HepG2 (cell line): ENCODE measurements at regions not wholly inside any gene's neighbourhood (a gene's known extent, or its start where the extent isn't known, plus 50 kb on each side); places are given as distances from the start of the nearest gene placed in this dataset.

Source experiments
- ARNTL ChIP-seq: sonication (generic); formaldehyde crosslinking; IDR thresholded peaks from 2 replicates; pipeline ENCODE4 v1.4.0; 2020; ENCODE audit warnings: mild to moderate bottlenecking, missing genetic modification reagents
- ATM ChIP-seq: fragments of 450-650 bp; IDR thresholded peaks from 2 replicates; pipeline ENCODE4 v1.7.1; 2017; ENCODE audit warnings: mild to moderate bottlenecking, borderline replicate concordance
- CC2D1A ChIP-seq: sonication (generic); formaldehyde crosslinking; IDR thresholded peaks from 2 replicates; pipeline ENCODE4 v1.8.1; 2023; ENCODE audit warnings: mild to moderate bottlenecking, missing genetic modification reagents
- FOXK2 ChIP-seq: fragments of 450-650 bp; IDR thresholded peaks from 2 replicates; pipeline ENCODE4 v1.6.1; 2016
- HMG20B ChIP-seq: conservative IDR thresholded peaks from 2 replicates; pipeline ENCODE4 v1.6.1; 2016; ENCODE audit warnings: missing genetic modification reagents, missing compliant biosample characterization
- KLF6 ChIP-seq: IDR thresholded peaks from 2 replicates; pipeline ENCODE4 v1.8.0; 2016; ENCODE audit warnings: missing biosample characterization, missing genetic modification reagents
- MED1 ChIP-seq: sonication (generic); formaldehyde crosslinking; IDR thresholded peaks from 2 replicates; pipeline ENCODE4 v1.4.0; 2020; ENCODE audit warnings: missing genetic modification reagents
- NRL ChIP-seq: sonication (generic); formaldehyde crosslinking; IDR thresholded peaks from 2 replicates; pipeline ENCODE4 v1.5.0; 2020; ENCODE audit warnings: missing genetic modification reagents, mild to moderate bottlenecking, moderate library complexity, borderline replicate concordance
- REXO4 ChIP-seq: sonication (generic); formaldehyde crosslinking; IDR thresholded peaks from 2 replicates; pipeline ENCODE4 v1.8.0; 2022; ENCODE audit warnings: missing genetic modification reagents, mild to moderate bottlenecking, borderline replicate concordance
- RXRA ChIP-seq: sonication (generic); formaldehyde crosslinking; IDR thresholded peaks from 2 replicates; pipeline ENCODE4 v1.5.1; 2020; ENCODE audit warnings: missing genetic modification reagents
- SALL2 ChIP-seq: sonication (generic); formaldehyde crosslinking; IDR thresholded peaks from 2 replicates; pipeline ENCODE4 v1.8.1; 2023; ENCODE audit warnings: mild to moderate bottlenecking, missing genetic modification reagents, inconsistent platforms
- SP140L ChIP-seq: sonication (generic); formaldehyde crosslinking; IDR thresholded peaks from 2 replicates; pipeline ENCODE4 v1.4.0; 2020; ENCODE audit warnings: missing genetic modification reagents, borderline replicate concordance
- TCF12 ChIP-seq, 2 experiments: fragments of 450-650 bp in 1 of 2; sonication (generic) in 1 of 2; formaldehyde crosslinking in 1 of 2; IDR thresholded peaks; 2 replicates each; pipeline versions ENCODE4 v1.6.1 to v1.8.0; 2017 to 2022; ENCODE audit warnings: antibody characterized with exemption in 1 of 2, mild to moderate bottlenecking in 1 of 2, missing genetic modification reagents in 1 of 2, moderate library complexity in 1 of 2
- WIZ ChIP-seq: sonication (generic); formaldehyde crosslinking; IDR thresholded peaks from 2 replicates; pipeline ENCODE4 v1.5.1; 2020; ENCODE audit warnings: mild to moderate bottlenecking, missing genetic modification reagents
- ZBTB7B ChIP-seq: sonication (generic); formaldehyde crosslinking; IDR thresholded peaks from 2 replicates; pipeline ENCODE4 v1.4.0; 2020; ENCODE audit warnings: missing genetic modification reagents
- ZNF24 ChIP-seq: fragments of 450-650 bp; IDR thresholded peaks from 2 replicates; pipeline ENCODE4 v1.6.1; 2017; ENCODE audit warnings: antibody characterized with exemption, mild to moderate bottlenecking
- ZNF260 ChIP-seq: sonication (generic); formaldehyde crosslinking; IDR thresholded peaks from 2 replicates; pipeline ENCODE4 v1.4.0; 2020; ENCODE audit warnings: missing genetic modification reagents, low read depth, mild to moderate bottlenecking, borderline replicate concordance
- ZNF34 ChIP-seq: sonication (generic); formaldehyde crosslinking; IDR thresholded peaks from 2 replicates; pipeline ENCODE4 v1.4.0; 2020; ENCODE audit warnings: mild to moderate bottlenecking, missing genetic modification reagents, borderline replicate concordance
- ZNF432 ChIP-seq: sonication (generic); formaldehyde crosslinking; IDR thresholded peaks from 2 replicates; pipeline ENCODE4 v1.5.0; 2020; ENCODE audit warnings: missing genetic modification reagents, mild to moderate bottlenecking, borderline replicate concordance
- ZNF660 ChIP-seq: sonication (generic); formaldehyde crosslinking; IDR thresholded peaks from 2 replicates; pipeline ENCODE4 v1.5.1; 2020; ENCODE audit warnings: mild to moderate bottlenecking, low read depth, missing genetic modification reagents, borderline replicate concordance
- ZNF773 ChIP-seq: sonication (generic); formaldehyde crosslinking; IDR thresholded peaks from 2 replicates; pipeline ENCODE4 v1.4.0; 2020; ENCODE audit warnings: missing genetic modification reagents, borderline replicate concordance
- ZNF782 ChIP-seq: sonication (generic); formaldehyde crosslinking; IDR thresholded peaks from 2 replicates; pipeline ENCODE4 v1.4.0; 2020; ENCODE audit warnings: missing genetic modification reagents, mild to moderate bottlenecking, borderline replicate concordance
- ZSCAN22 ChIP-seq: sonication (generic); formaldehyde crosslinking; IDR thresholded peaks from 2 replicates; pipeline ENCODE4 v1.4.0; 2020; ENCODE audit warnings: mild to moderate bottlenecking, missing genetic modification reagents
- TF ChIP-seq, protein P1 (sequence below): fragments of 450-650 bp; IDR thresholded peaks from 2 replicates; pipeline ENCODE4 v1.6.1; 2017
- TF ChIP-seq, protein P2 (sequence below): sonication (generic); formaldehyde crosslinking; IDR thresholded peaks from 2 replicates; pipeline ENCODE4 v1.9.0; 2021; ENCODE audit warnings: missing genetic modification reagents, mild to moderate bottlenecking, borderline replicate concordance
- TF ChIP-seq, protein P3 (sequence below): IDR thresholded peaks from 2 replicates; pipeline ENCODE4 v1.6.1; 2018; ENCODE audit warnings: missing genetic modification reagents
- TF ChIP-seq, protein P4 (sequence below): sonication (generic); formaldehyde crosslinking; IDR thresholded peaks from 2 replicates; pipeline ENCODE4 v1.4.0; 2020; ENCODE audit warnings: missing genetic modification reagents

DNA sequence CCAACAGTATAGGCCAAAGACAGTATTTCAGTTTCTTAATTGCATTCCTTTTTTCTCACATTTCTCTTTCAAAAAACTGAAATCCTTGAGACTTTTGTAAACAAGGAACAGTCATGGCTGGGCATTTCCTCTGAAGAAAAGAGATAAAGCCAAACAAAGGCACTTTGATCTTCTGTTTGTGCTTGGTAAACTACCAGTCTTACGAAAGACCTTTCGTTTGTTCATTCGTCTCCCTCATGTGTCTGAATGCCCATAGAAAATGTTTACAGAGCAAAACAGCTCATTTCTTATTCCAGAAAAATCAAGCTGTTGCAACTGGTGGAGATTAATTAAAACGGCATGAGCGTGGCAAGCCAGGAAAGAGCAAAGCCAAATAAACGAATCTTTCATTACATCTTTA, 178.0 kb downstream of the GASK1B start (continued):
- no peak for TF ChIP-seq REXO4 (CRISPR knock-in tag)
- TF ChIP-seq MED1 (CRISPR knock-in tag): peak; percentile 96
- TF ChIP-seq, protein P1, sequence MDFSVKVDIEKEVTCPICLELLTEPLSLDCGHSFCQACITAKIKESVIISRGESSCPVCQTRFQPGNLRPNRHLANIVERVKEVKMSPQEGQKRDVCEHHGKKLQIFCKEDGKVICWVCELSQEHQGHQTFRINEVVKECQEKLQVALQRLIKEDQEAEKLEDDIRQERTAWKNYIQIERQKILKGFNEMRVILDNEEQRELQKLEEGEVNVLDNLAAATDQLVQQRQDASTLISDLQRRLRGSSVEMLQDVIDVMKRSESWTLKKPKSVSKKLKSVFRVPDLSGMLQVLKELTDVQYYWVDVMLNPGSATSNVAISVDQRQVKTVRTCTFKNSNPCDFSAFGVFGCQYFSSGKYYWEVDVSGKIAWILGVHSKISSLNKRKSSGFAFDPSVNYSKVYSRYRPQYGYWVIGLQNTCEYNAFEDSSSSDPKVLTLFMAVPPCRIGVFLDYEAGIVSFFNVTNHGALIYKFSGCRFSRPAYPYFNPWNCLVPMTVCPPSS: no peak
- TF ChIP-seq, protein P2, sequence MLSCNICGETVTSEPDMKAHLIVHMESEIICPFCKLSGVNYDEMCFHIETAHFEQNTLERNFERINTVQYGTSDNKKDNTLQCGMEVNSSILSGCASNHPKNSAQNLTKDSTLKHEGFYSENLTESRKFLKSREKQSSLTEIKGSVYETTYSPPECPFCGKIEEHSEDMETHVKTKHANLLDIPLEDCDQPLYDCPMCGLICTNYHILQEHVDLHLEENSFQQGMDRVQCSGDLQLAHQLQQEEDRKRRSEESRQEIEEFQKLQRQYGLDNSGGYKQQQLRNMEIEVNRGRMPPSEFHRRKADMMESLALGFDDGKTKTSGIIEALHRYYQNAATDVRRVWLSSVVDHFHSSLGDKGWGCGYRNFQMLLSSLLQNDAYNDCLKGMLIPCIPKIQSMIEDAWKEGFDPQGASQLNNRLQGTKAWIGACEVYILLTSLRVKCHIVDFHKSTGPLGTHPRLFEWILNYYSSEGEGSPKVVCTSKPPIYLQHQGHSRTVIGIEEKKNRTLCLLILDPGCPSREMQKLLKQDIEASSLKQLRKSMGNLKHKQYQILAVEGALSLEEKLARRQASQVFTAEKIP: no peak
- no peak for TF ChIP-seq WIZ (CRISPR knock-in tag)
- TF ChIP-seq SALL2: 0 out of 2 replicates have a peak, but pooled peaks have one; percentile 39
- TF ChIP-seq ZNF432: no peak
- TF ChIP-seq FOXK2: peak; percentile 76
- no peak for TF ChIP-seq ZSCAN22 (CRISPR knock-in tag)
- TF ChIP-seq, protein P3, sequence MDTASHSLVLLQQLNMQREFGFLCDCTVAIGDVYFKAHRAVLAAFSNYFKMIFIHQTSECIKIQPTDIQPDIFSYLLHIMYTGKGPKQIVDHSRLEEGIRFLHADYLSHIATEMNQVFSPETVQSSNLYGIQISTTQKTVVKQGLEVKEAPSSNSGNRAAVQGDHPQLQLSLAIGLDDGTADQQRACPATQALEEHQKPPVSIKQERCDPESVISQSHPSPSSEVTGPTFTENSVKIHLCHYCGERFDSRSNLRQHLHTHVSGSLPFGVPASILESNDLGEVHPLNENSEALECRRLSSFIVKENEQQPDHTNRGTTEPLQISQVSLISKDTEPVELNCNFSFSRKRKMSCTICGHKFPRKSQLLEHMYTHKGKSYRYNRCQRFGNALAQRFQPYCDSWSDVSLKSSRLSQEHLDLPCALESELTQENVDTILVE (CRISPR knock-in tag): peak; percentile 94
- no peak for TF ChIP-seq CC2D1A (CRISPR knock-in tag)
- TF ChIP-seq, protein P4, sequence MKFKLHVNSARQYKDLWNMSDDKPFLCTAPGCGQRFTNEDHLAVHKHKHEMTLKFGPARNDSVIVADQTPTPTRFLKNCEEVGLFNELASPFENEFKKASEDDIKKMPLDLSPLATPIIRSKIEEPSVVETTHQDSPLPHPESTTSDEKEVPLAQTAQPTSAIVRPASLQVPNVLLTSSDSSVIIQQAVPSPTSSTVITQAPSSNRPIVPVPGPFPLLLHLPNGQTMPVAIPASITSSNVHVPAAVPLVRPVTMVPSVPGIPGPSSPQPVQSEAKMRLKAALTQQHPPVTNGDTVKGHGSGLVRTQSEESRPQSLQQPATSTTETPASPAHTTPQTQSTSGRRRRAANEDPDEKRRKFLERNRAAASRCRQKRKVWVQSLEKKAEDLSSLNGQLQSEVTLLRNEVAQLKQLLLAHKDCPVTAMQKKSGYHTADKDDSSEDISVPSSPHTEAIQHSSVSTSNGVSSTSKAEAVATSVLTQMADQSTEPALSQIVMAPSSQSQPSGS (CRISPR knock-in tag): peak; percentile 95
- no peak for TF ChIP-seq ATM
- no peak for TF ChIP-seq NRL (CRISPR knock-in tag)
- TF ChIP-seq SP140L (CRISPR knock-in tag): peak; percentile 88; the same call in 1 of the 2 replicates
- TF ChIP-seq ZNF660 (CRISPR knock-in tag): no peak
- TF ChIP-seq RXRA (CRISPR knock-in tag): no peak; the same call in 1 of the 2 replicates
- TF ChIP-seq ZNF260 (CRISPR knock-in tag): no peak
- TF ChIP-seq ARNTL (CRISPR knock-in tag): peak; percentile 85
- TF ChIP-seq ZNF773 (CRISPR knock-in tag): no peak
- TF ChIP-seq ZNF24: peak; percentile 64
- TF ChIP-seq TCF12 (IDR thresholded peaks at IDR 0.05): no peak
- peak; percentile 97 for TF ChIP-seq TCF12 (CRISPR knock-in tag; IDR thresholded peaks at IDR 0.05)
- peak; percentile 91; the same call in 1 of the 2 replicates for TF ChIP-seq HMG20B (CRISPR knock-in tag)
- TF ChIP-seq ZNF34 (CRISPR knock-in tag): no peak
- TF ChIP-seq KLF6 (CRISPR knock-in tag): peak; percentile 97
- peak; percentile 69; the same call in 1 of the 2 replicates for TF ChIP-seq ZBTB7B (CRISPR knock-in tag)
- TF ChIP-seq ZNF782 (CRISPR knock-in tag): no peak
